ENCODE measurements at regions not wholly inside any gene's neighbourhood (a gene's known extent, or its start where the extent isn't known, plus 50 kb on each side); places are given as distances from the start of the nearest gene placed in this dataset.
"Not testable (repeated sequence)": the region's sequence is repeated elsewhere in the genome, so short reads cannot be mapped to it uniquely, and the experiment has no call there.

GRCh38 chr3:81998139-81998755 lies 236.8 kb upstream of the GBE1 start:
- no peak for DNase-seq

- DNase-seq: no peak
These were observed 235.9 kb upstream of the GBE1 start for GRCh38 chr3:81997390-81997789.

- DNase-seq: no peak
These were observed 233.9 kb upstream of the GBE1 start for GRCh38 chr3:81995329-81995728.

GRCh38 chr3:81989758-81990157 lies 228.3 kb upstream of the GBE1 start:
- no peak for DNase-seq

- DNase-seq: no peak
These were observed 227.8 kb upstream of the GBE1 start for GRCh38 chr3:81989274-81989673.

GRCh38 chr3:81987412-81987811 lies 226.0 kb upstream of the GBE1 start:
- DNase-seq: not testable (repeated sequence)

- DNase-seq: no peak
These were observed 224.7 kb upstream of the GBE1 start for GRCh38 chr3:81985996-81986723.

- DNase-seq: no peak
These were observed 221.9 kb upstream of the GBE1 start for GRCh38 chr3:81983382-81983781.

GRCh38 chr3:81980596-81981494 lies 219.4 kb upstream of the GBE1 start:
- DNase-seq: no peak

- no peak for DNase-seq
These were observed 213.3 kb upstream of the GBE1 start for GRCh38 chr3:81974751-81975150.

- DNase-seq: no peak
These were observed 207.2 kb upstream of the GBE1 start for GRCh38 chr3:81968658-81969057.

GRCh38 chr3:81967393-81967792 lies 205.9 kb upstream of the GBE1 start:
- no peak for DNase-seq

- DNase-seq: no peak
These were observed 204.3 kb upstream of the GBE1 start for GRCh38 chr3:81965696-81966095.

- no peak for DNase-seq
These were observed 201.0 kb upstream of the GBE1 start for GRCh38 chr3:81962396-81962795.

GRCh38 chr3:81958972-81959640 lies 197.7 kb upstream of the GBE1 start:
- DNase-seq: no peak

GRCh38 chr3:81955878-81956277 lies 194.4 kb upstream of the GBE1 start:
- no peak for DNase-seq

- no peak for DNase-seq
These were observed 191.7 kb upstream of the GBE1 start for GRCh38 chr3:81953111-81953510.

- DNase-seq: no peak
These were observed 190.7 kb upstream of the GBE1 start for GRCh38 chr3:81952141-81952540.

GRCh38 chr3:81951636-81952035 lies 190.2 kb upstream of the GBE1 start:
- DNase-seq: no peak

- DNase-seq: no peak
These were observed 189.7 kb upstream of the GBE1 start for GRCh38 chr3:81951106-81951505.

GRCh38 chr3:81947359-81947758 lies 185.9 kb upstream of the GBE1 start:
- DNase-seq: no peak

- DNase-seq: no peak
These were observed 177.2 kb upstream of the GBE1 start for GRCh38 chr3:81938681-81939080.

- DNase-seq: no peak
These were observed 175.4 kb upstream of the GBE1 start for GRCh38 chr3:81936817-81937216.
